Ovary (tissue), 7 donors: ENCODE measurements at regions not wholly inside any gene's neighbourhood (a gene's known extent, or its start where the extent isn't known, plus 50 kb on each side); places are given as distances from the start of the nearest gene placed in this dataset.
A peak's percentile ranks its signal among the peaks of the same experiment; 100 is the strongest.

Experiments used
- DNase-seq, 5 donors: peaks; one replicate each; pipeline ENCODE4 v3.0.0-alpha.2; 2019 to 2020
- H3K27ac ChIP-seq, 2 donors: fragments of 200-600 bp; one replicate each; pipeline versions ENCODE4 v1.5.1 to v1.8.0; 2019 to 2022
- H3K27me3 ChIP-seq: fragments of 200-600 bp; one replicate; pipeline ENCODE4 v1.8.0; 2022
- H3K36me3 ChIP-seq: fragments of 200-600 bp; sonication (generic); one replicate; pipeline ENCODE4 v1.5.1; 2019
- H3K4me1 ChIP-seq: one replicate; pipeline ENCODE4 v1.8.1; 2013; ENCODE audit warnings: mild to moderate bottlenecking, moderate library complexity; ENCODE audit not compliant: insufficient read depth
- H3K4me3 ChIP-seq: fragments of 200-600 bp; sonication (generic); one replicate; pipeline ENCODE4 v1.5.1; 2017
- H3K9me3 ChIP-seq, 2 donors: fragments of 200-600 bp in 1 of 2; sonication (generic) in 1 of 2; one replicate each; pipeline versions ENCODE4 v1.5.1 to v1.8.1; 2013 to 2019; ENCODE audit warnings: mild to moderate bottlenecking in 1 of 2, moderate library complexity in 1 of 2
- EP300 ChIP-seq: sonication (generic); formaldehyde crosslinking; IDR thresholded peaks from one replicate; pipeline ENCODE4 v1.6.1; 2017; ENCODE audit warnings: antibody characterized with exemption
- POLR2A ChIP-seq: fragments of 450-650 bp; IDR thresholded peaks from one replicate; pipeline ENCODE4 v1.6.1; 2017; ENCODE audit warnings: antibody characterized with exemption, mild to moderate bottlenecking, moderate library complexity
- WGBS, 3 donors: extraction: QIAGEN DNeasy Blood & Tissue Kit in 1 of 3; methylation state at CpG; one replicate each; pipeline versions ENCODE4 v1.1.5 to v1.1.7; 2013 to 2017; 5-methylcytosine and 5-hydroxymethylcytosine counted together
- intact Hi-C, 4 donors: fragments of 100-400 bp; cut with DNase I; formaldehyde crosslinking; loops; one replicate each; pipeline versions ENCODE4 v1.11.0 to v1.15.1; 2022 to 2023
- TF ChIP-seq, protein P1 (sequence below), 3 donors: fragments of 450-650 bp in 2 of 3; fragments of 200-600 bp in 1 of 3; IDR thresholded peaks; one replicate each; pipeline versions ENCODE4 v1.5.1 to v1.8.0; 2016 to 2022; ENCODE audit warnings: antibody characterized with exemption in 3 of 3, mild to moderate bottlenecking in 1 of 3
- donor health status: DM: no; HTN: no; CAD: no; lungs with moderate emphysema.
- donor health status: DM: no; HTN: no; CAD: no.
- donor health status: Bipolar disorder and iron deficiency.
- donor health status: DM: no; HTN: no; CAD: no.
- donor health status: DM: yes; HTN: yes; CAD: no.

DNA sequence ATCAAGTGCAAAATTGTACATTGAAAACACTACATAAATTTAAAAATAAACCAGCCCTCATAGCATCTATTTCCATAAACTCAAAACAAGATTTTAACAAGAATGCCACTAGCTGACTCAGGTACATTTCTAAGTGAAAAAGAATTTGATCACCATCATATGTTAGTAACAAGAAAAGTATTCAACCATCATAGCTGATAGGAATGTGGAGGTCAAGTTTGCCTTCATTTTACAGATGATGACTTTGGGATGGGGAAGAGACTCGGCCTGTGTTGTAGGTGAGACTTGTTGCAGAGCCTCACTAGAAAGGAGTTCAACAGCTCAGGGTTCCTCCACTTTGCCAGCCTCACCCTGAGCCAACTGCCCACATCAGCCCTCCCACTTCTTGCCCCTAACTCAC lies 318.8 kb upstream of the FAM78B start:
- 64 to 89% (median 85%) methylated on average over 1 of the region's 1 CpG for WGBS, 3 donors
- Histone ChIP-seq H3K36me3 (no peaks in the 10 kb centered on the region), H3K4me3 (no peak overlapping the region), H3K9me3 (no peaks in the 10 kb centered on the region), H3K27me3 (no peaks in the 10 kb centered on the region), H3K4me1 (no peaks in the 10 kb centered on the region), H3K27ac (no peak overlapping the region)
- no peak for DNase-seq
- intact Hi-C loops: no loop called here
- TF ChIP-seq EP300: no peak
- TF ChIP-seq POLR2A: no peak
- TF ChIP-seq, protein P1, sequence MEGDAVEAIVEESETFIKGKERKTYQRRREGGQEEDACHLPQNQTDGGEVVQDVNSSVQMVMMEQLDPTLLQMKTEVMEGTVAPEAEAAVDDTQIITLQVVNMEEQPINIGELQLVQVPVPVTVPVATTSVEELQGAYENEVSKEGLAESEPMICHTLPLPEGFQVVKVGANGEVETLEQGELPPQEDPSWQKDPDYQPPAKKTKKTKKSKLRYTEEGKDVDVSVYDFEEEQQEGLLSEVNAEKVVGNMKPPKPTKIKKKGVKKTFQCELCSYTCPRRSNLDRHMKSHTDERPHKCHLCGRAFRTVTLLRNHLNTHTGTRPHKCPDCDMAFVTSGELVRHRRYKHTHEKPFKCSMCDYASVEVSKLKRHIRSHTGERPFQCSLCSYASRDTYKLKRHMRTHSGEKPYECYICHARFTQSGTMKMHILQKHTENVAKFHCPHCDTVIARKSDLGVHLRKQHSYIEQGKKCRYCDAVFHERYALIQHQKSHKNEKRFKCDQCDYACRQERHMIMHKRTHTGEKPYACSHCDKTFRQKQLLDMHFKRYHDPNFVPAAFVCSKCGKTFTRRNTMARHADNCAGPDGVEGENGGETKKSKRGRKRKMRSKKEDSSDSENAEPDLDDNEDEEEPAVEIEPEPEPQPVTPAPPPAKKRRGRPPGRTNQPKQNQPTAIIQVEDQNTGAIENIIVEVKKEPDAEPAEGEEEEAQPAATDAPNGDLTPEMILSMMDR (IDR thresholded peaks at IDR 0.05): no peak

DNA sequence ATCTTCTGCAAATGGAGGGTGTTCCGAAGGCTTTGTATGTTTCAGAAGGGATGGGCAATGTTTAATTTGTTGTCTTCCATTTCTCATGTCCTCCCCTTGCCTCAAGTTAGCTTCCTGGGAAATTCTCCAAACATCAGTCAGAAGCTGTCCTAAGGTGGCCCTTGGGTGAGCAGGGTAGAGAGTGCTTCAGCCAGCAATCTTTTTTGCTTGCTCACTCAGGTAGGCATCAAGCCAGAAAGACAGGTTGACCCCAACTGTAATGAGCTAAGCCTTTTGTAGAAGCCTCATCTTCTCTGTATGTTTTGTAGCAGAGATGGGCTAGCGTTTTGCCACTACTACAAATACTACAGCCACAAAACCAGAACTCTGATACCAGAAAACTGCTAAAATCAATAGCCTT lies 321.5 kb upstream of the FAM78B start:
- Histone ChIP-seq H3K4me1 (no peaks in the 10 kb centered on the region), H3K9me3 (no peaks in the 10 kb centered on the region), H3K36me3 (no peaks in the 10 kb centered on the region), H3K27me3 (no peaks in the 10 kb centered on the region), H3K27ac (no peak overlapping the region), H3K4me3 (no peak overlapping the region)
- no peak for TF ChIP-seq POLR2A
- TF ChIP-seq, protein P1 (IDR thresholded peaks at IDR 0.05): no peak
- TF ChIP-seq EP300: no peak
- intact Hi-C loops: no loop called here
- 80 to 91% (median 89%) methylated on average over 2 of the region's 2 CpGs for WGBS, 3 donors
- DNase-seq: no peak

DNA sequence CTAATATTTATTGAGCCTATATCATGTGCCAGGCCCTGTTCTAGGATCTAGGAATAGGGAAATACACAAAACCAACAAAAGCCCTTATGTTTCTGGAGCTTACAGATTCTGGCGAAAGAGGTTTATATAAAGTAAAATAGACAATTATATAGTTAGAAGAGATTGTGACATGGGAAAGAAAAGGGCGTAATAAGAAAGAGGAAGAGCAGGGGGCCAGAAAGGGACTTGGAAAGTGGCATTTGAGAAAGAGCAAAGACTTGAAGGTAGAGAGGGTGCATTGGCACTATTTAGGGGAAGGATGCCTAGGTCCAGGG lies 322.5 kb upstream of the FAM78B start:
- H3K9me3 ChIP-seq: no peaks in the 10 kb centered on the region
- TF ChIP-seq POLR2A (no peak), EP300 (no peak)
- TF ChIP-seq, protein P1 (IDR thresholded peaks at IDR 0.05): no peak
- DNase-seq: no peak
- no peak overlapping the region for H3K4me3 ChIP-seq
- H3K36me3 ChIP-seq: no peaks in the 10 kb centered on the region
- 87 to 93% (median 91%) methylated on average over 2 of the region's 2 CpGs for WGBS, 3 donors
- H3K27me3 ChIP-seq: no peaks in the 10 kb centered on the region
- no peaks in the 10 kb centered on the region for H3K4me1 ChIP-seq
- intact Hi-C loops: no loop called here
- H3K27ac ChIP-seq: no peak overlapping the region

DNA sequence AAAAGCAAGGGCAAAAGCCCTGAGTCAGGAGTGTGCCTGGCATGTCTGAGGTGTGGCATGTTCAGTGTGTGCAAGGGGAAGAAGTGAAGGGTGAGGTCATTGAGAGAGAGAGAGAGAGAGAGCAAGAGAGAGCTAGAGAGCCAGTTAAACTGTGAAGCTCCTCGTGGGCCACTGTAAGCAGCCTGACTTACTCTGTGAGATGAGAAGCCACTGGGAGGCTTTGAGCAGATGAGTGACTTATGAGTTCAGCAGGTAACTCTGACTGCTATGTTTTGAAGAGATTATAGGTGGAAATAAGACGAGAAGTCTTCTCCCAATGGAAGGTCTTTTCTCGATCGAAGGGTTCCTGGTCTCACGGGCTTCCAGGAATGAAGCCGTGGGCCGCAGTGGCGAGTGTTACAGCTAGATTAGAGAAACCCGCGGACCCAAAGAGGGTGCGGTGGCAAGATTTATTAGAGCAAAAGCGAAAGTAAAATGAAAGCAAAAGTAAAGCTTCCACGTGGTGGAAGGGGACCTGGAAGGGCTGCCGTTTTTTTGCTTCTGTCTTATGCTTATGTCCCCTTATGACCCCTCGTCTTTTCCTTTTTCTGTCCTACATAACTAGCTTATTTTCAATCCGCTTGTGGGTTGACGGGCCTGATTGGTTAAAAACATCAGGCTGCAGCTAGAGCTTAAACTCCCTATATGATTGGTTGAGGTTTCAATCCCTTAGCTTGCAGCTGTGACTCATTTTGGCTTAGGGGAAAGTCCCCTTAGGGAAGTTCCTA lies 323.1 kb upstream of the FAM78B start:
- H3K36me3 ChIP-seq: no peaks in the 10 kb centered on the region
- no peak for DNase-seq
- peak overlapping the region in 1 of 2 donors; percentile 14 for H3K27ac ChIP-seq
- peak overlapping the region; percentile 31 for H3K4me3 ChIP-seq
- TF ChIP-seq POLR2A (no peak), EP300 (no peak)
- TF ChIP-seq, protein P1 (IDR thresholded peaks at IDR 0.05): no peak
- intact Hi-C loops: no loop called here
- H3K9me3 ChIP-seq: no peaks in the 10 kb centered on the region
- no peaks in the 10 kb centered on the region for H3K27me3 ChIP-seq
- 51 to 69% (median 68%) methylated on average over 17 of the region's 17 CpGs for WGBS, 3 donors
- H3K4me1 ChIP-seq: no peaks in the 10 kb centered on the region
